NCI-H2227 (cell line): ENCODE measurements at regions not wholly inside any gene's neighbourhood (a gene's known extent, or its start where the extent isn't known, plus 50 kb on each side); places are given as distances from the start of the nearest gene placed in this dataset.

Source experiments
- DNase-seq: peaks from one replicate; lab custom pipeline; 2025; ENCODE audit not compliant: unreplicated experiment; lab: John Stamatoyannopoulos, UW

- DNase-seq, result no peak
Measured at GRCh38 chr15:53307952-53308624, 451.4 kb downstream of the WDR72 start.

GRCh38 chr15:53305554-53305953 lies 453.9 kb downstream of the WDR72 start:
- DNase-seq, result no peak

GRCh38 chr15:53305101-53305500 lies 454.4 kb downstream of the WDR72 start:
- no peak for DNase-seq

- DNase-seq, result no peak
Measured at GRCh38 chr15:53297828-53298227, 461.6 kb downstream of the WDR72 start.

DNA sequence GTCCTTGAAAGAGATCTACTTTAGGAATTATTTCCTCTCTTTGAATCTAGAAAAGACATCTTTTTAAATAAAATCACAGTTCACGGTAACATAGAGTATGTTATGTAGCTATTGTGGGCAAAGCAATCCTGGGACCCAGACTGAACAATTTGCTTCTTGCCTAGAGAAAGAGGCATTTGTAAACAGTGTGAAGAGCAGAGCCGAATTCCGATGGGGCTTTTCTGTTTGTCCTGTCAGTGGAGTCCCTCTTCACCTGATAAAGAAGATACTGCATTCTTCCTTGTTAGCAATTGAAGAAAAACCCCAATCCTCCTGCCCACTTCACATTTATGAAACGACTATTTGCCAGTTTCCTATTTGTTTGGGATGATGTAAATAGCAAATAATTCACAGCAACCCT lies 462.9 kb downstream of the WDR72 start:
- no peak for DNase-seq

DNA sequence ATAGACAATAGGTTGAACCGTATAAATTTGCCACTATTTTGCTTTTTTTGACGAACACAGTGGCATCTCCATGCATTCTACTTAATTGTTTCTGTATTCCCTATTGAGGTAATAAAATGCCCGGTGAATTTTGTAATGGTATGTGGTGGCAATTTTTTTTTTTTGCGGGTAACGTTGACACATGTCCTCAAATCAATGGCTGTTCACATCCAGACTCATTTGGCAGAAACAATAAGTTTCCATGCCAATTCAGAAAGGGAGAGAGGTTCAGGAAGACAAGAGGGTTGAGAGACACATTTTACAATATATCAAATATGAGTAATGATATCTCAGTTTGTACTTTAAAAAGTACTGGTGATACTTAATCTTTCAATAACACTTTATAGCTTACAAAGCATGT lies 463.9 kb downstream of the WDR72 start:
- no peak for DNase-seq

DNA sequence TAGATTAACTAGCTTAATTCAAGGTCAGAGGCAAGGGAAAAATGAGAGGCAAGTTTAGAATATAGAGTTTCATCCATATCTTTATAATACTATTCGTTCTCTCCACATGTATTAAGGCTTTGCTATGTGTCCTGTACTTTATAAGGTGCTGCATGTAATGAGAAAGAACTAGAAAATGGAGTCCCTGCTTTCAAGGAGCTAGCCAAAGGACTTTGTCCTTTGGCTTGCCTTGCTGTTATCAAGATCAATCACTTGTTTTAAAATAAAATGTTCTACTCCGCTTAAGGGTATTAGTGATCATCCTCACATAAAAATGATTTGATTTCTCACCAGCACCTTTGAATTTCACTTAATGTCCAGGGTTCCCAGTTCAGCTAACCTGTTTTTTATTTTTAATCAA lies 470.9 kb downstream of the WDR72 start:
- DNase-seq, result no peak

DNA sequence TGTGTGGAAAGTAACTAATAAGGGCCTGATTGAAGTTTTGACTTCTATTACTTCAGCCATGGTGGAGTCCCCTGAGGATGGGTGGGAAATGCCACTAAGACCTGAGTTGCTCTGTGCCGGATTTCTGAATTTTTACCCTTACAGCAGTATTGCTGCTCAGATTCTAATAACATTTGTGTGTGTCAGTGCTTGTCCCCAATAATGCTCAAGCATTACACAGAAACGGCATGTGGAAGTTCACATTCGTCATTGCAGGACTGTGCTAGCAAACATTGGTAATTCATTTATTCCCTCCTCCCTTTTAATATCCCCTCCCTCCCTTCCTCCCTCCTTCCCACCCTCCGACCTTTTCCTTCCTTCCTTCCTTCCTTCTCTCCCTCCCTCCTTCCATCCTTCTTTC lies 484.5 kb upstream of the ONECUT1 start:
- DNase-seq, result no peak

DNA sequence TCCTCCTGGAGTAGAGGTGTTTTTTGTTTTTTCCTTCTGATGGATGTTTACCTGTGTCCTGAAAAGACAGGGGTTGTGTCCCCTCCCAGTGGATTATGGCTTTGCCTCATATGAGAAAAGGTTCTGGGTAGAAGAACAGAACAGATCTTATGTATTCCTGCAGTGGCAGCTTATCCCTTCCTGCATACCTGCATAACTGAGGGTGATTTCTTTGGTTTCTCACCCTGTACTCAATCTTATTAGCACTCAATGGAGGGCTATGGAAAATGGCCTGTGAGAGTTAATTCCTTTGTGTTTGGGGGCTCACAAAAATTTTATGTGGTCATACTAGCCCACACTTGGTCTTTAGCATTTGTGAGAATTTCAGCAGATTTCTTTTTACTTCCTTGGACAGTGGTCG lies 482.0 kb upstream of the ONECUT1 start:
- no peak for DNase-seq

- no peak for DNase-seq
Measured at GRCh38 chr15:53266176-53266575, 476.0 kb upstream of the ONECUT1 start.

DNA sequence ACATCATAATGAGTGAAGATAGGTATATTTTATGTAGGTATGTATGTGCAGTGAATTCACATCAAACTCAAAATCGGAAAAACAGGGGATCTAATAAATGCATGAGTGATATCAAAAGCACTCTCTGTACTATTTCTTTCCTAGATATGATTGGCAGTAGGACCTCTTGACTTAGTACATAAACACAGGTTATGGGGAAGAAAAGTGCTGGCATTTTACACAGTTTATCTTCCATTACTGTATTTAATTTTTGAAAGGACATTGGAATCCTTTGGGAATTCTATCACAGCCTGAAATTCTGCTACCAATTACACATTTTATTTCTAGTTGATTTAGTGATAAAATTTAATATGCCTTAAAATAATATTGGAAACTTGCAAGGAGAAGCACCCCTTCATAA lies 470.5 kb upstream of the ONECUT1 start:
- no peak for DNase-seq

DNA sequence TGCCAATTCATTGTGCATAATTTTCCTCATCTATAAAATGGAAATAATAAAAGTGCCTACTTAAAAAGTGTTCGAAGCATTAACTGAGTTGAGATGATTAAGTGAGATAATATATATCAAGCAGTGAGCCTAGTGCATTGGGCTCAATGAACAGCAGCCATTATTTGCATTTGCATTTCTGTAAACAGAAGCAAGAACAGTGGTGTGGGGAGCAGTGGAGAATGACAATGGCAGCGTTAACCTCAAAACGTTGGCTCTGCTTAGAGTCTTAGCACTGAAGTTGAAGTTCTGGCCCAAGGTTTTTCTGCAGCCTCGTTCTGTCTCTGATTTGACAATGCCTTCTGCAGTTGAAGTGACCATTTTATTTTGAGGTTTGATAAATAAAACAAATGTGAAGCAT lies 466.3 kb upstream of the ONECUT1 start:
- no peak for DNase-seq

DNA sequence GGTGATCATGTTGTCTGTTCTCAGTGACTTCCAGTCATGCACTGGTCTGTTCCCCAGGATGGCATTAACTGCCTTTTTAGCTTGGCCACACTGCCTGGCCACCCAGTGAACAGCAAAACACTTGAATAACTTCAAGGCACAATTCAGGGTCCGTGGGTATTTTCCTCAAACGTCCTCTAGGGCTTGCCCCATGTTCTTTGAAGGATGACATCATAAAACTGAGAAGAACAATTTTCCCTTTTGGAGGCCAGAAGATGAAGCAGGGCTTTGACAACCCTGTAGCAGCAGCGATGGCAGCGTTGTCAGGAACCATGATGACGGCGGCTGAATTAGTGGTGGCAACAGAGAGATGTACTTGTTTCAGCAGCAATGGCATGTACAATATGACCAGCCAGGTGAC lies 465.9 kb upstream of the ONECUT1 start:
- no peak for DNase-seq

GRCh38 chr15:53251996-53252395 lies 461.9 kb upstream of the ONECUT1 start:
- peak; percentile 58 for DNase-seq

GRCh38 chr15:53251523-53251922 lies 461.4 kb upstream of the ONECUT1 start:
- DNase-seq, result no peak

DNA sequence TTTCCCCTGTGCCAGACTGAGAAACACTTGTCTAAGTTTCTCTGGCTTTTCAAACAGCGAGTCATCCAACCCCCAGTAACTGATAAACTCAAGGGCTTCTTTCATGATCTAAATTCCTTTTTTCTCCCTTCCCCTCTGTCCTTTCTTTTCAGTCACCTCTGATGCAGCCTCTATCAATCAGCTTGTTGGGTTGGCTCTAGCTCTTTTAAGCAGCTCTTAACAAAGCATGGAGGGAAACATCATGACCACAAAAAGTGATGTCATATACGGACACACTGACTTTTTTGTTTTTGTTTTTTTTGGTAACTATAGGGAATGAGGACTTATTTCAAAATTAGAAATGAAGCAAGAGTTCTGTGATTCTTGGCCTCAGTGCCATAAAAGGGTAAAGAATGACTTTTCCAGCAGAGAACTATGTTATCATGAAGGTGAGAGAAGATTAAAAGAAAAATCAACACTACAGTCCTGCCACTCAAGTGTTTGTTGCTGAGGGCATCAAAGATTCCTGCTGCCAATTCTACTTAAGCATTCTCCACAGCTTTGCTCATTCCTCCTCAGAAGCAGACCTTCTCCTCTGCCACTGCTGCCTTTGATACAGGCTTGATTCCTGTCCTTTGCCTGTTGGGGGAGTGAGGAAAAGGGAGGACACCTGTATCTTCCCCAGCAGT lies 457.0 kb upstream of the ONECUT1 start:
- DNase-seq, result no peak

DNA sequence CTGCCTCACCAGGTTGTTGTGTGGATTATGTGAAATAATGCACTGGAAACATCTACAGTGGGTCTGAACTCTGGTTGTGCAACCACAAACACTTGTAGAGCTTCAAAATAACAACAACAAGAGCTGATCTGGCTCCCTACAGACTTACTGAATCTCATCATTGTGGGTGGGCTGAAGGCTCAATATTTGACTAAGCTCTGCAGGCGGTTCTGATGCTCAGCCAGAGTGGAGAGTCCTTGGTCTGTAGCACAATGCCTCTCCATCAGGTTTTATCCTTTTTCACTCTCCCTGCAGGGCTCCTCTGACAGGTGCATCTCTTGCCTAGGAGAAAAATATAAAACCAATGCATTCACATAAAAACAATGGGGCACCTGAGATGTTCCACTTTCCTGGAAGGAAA lies 456.3 kb upstream of the ONECUT1 start:
- no peak for DNase-seq

- DNase-seq, result peak; percentile 46
Measured at GRCh38 chr15:53233801-53234200, 443.7 kb upstream of the ONECUT1 start.

- no peak for DNase-seq
Measured at GRCh38 chr15:53230473-53230872, 440.3 kb upstream of the ONECUT1 start.

- no peak for DNase-seq
Measured at GRCh38 chr15:53226559-53226958, 436.4 kb upstream of the ONECUT1 start.

DNA sequence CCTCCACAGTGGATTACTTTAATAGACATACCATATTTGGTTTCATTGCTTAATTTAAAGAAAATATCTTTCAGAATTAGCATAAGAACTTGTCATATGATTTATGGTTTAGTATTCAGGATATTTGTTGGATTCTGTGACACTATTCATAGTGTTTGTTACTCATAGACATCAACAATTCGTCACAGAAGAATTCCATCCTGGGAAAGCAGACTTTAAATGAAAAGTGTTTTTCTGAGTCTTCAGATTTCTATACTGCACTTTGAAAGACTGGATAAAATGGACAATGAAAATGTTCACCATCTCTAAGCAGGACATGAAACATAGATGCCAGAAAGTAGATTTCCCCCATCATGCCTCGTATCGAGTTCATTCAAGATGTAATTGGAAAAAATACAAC lies 435.6 kb upstream of the ONECUT1 start:
- DNase-seq, result no peak

- no peak for DNase-seq
Measured at GRCh38 chr15:53224371-53224770, 434.2 kb upstream of the ONECUT1 start.

- DNase-seq, result no peak
Measured at GRCh38 chr15:53223815-53224214, 433.7 kb upstream of the ONECUT1 start.
